Testis (tissue), 2 donors: ENCODE measurements at regions not wholly inside any gene's neighbourhood (a gene's known extent, or its start where the extent isn't known, plus 50 kb on each side); places are given as distances from the start of the nearest gene placed in this dataset.

ENCODE experiments used
- DNase-seq: peaks from one replicate; pipeline ENCODE4 v3.0.0-alpha.2; 2019
- H3K27ac ChIP-seq, 2 donors: fragments of 200-600 bp; sonication (generic); one replicate each; pipeline ENCODE4 v1.5.1; 2019
- H3K27me3 ChIP-seq: fragments of 200-600 bp; sonication (generic); one replicate; pipeline ENCODE4 v1.5.1; 2019
- H3K36me3 ChIP-seq: fragments of 200-600 bp; sonication (generic); one replicate; pipeline ENCODE4 v1.5.1; 2017; ENCODE audit warnings: low read depth; ENCODE audit errors: missing control alignments
- H3K4me1 ChIP-seq: fragments of 200-600 bp; sonication (generic); one replicate; pipeline ENCODE4 v1.5.1; 2019
- H3K4me3 ChIP-seq, 2 donors: fragments of 200-600 bp; sonication (generic); one replicate each; pipeline ENCODE4 v1.5.1; 2017 to 2019
- H3K9me3 ChIP-seq: fragments of 200-600 bp; sonication (generic); one replicate; pipeline ENCODE4 v1.5.1; 2017
- POLR2A ChIP-seq: fragments of 450-650 bp; IDR thresholded peaks from one replicate; pipeline ENCODE4 v1.6.1; 2017; ENCODE audit warnings: antibody characterized with exemption, mild to moderate bottlenecking, moderate library complexity
- WGBS, 2 donors: methylation state at CpG; one replicate each; pipeline ENCODE4 v1.1.5; 2018; 5-methylcytosine and 5-hydroxymethylcytosine counted together
- intact Hi-C: fragments of 100-400 bp; cut with DNase I; formaldehyde crosslinking; loops from one replicate; pipeline ENCODE4 v1.15.1; 2023; ENCODE audit warnings: low total_unique reads
- TF ChIP-seq, protein P1 (sequence below), 3 experiments: fragments of 450-650 bp in 2 of 3; fragments of 200-600 bp in 1 of 3; sonication (generic) in 1 of 3; IDR thresholded peaks; one replicate each; pipeline ENCODE4 v1.5.1; 2016 to 2019; ENCODE audit warnings: antibody characterized with exemption in 3 of 3, mild to moderate bottlenecking in 2 of 3, moderate library complexity in 1 of 3

DNA sequence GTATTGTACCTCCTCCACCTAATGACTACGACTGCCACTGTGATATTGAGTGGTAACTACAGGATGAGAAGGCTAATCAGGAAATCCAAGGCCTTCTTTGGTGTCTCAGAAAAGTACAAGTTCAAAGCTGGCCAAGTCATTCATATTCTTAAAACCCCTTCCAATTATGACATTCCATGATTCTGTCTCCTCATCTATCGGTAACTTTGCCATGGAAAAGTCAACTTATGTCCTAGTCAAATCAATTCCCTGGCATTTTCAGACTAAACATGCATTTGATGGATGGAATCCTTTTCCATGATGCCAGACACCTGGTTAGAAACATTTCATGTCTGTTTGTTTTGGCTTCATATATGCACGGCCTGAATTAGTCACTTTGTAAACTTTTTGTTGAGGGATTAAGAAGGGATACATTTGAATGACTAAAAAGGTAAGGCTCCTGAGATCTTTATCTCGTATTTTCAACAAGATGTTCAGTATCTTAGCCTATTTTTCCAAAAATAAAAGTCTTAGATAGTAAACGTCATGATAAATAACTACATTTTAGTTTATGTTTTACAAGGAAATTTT is 186.5 kb downstream of the NHLRC3 start:
- TF ChIP-seq, protein P1, sequence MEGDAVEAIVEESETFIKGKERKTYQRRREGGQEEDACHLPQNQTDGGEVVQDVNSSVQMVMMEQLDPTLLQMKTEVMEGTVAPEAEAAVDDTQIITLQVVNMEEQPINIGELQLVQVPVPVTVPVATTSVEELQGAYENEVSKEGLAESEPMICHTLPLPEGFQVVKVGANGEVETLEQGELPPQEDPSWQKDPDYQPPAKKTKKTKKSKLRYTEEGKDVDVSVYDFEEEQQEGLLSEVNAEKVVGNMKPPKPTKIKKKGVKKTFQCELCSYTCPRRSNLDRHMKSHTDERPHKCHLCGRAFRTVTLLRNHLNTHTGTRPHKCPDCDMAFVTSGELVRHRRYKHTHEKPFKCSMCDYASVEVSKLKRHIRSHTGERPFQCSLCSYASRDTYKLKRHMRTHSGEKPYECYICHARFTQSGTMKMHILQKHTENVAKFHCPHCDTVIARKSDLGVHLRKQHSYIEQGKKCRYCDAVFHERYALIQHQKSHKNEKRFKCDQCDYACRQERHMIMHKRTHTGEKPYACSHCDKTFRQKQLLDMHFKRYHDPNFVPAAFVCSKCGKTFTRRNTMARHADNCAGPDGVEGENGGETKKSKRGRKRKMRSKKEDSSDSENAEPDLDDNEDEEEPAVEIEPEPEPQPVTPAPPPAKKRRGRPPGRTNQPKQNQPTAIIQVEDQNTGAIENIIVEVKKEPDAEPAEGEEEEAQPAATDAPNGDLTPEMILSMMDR (IDR thresholded peaks at IDR 0.05): no peak
- TF ChIP-seq POLR2A: no peak
- Histone ChIP-seq H3K4me1 (no peaks in the 10 kb centered on the region), H3K4me3 (no peak overlapping the region), H3K9me3 (no peaks in the 10 kb centered on the region), H3K27ac (no peak overlapping the region), H3K27me3 (no peaks in the 10 kb centered on the region), H3K36me3 (no peaks in the 10 kb centered on the region)
- WGBS, 2 donors: 80 to 81% methylated on average over 5 of the region's 5 CpGs
- intact Hi-C loops: no loop called here
- DNase-seq: no peak

DNA sequence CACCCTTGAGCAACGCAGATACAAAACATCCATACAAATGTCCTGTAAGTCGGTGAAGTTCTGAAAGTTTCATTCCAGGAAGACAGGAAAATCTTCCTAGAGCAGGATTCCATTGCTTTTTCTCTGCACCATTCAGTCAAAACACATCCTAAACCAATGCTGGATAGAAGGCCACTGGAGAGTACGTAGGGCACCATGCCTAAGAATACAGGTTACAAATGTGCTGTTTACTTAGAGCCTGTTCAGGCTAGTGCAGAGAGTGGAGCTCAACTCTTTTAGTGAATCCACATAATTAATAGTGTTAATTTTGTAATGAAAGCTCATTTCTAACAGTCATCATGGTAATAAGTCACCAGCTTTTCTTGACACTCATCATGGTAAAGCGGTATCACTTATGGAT is 187.6 kb downstream of the NHLRC3 start:
- 62 to 80% methylated on average over 4 of the region's 4 CpGs for WGBS, 2 donors
- Histone ChIP-seq H3K9me3 (no peaks in the 10 kb centered on the region), H3K4me3 (no peak overlapping the region), H3K36me3 (no peaks in the 10 kb centered on the region), H3K27ac (no peak overlapping the region), H3K4me1 (no peaks in the 10 kb centered on the region), H3K27me3 (no peaks in the 10 kb centered on the region)
- intact Hi-C loops: no loop called here
- TF ChIP-seq, protein P1 (IDR thresholded peaks at IDR 0.05): no peak
- TF ChIP-seq POLR2A: no peak
- no peak for DNase-seq

- Histone ChIP-seq H3K36me3 (no peaks in the 10 kb centered on the region), H3K4me3 (no peak overlapping the region), H3K27me3 (no peaks in the 10 kb centered on the region), H3K27ac (no peak overlapping the region), H3K9me3 (no peaks in the 10 kb centered on the region), H3K4me1 (no peaks in the 10 kb centered on the region)
- intact Hi-C loops: no loop called here
- WGBS, 2 donors: 37 to 52% methylated on average over 3 of the region's 3 CpGs
- DNase-seq: peak; percentile 37
- TF ChIP-seq, protein P1 (IDR thresholded peaks at IDR 0.05): no peak
- no peak for TF ChIP-seq POLR2A
These were observed 188.1 kb downstream of the NHLRC3 start for GRCh38 chr13:39226359-39226758.

DNA sequence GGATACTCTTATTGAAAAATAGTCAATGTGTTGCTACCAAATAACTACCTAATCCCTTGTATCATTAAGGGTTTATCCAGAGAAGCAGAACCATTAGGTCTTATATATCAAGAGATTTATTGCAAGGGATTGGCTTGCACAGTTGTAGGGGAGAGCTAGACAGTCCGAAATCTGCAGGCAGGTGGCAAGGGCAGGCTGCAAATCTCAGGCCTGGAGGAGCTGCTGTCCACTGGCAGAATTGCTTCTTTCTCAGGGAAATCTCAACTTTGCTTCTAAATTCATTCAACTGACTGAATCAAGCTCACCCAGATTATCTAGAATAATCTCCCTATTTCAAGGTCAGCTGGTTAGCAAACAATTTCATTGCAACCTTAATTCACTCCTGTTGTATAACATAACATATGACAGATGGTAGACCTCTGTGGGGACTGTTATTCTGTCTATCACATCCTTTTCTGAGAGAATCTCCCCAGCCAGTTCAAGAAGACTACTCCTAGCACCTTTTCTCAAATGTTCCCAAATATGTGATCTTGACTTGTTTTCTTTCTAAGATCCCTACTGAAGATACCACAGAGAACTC is 194.2 kb downstream of the NHLRC3 start:
- Histone ChIP-seq H3K4me1 (no peaks in the 10 kb centered on the region), H3K4me3 (no peak overlapping the region), H3K36me3 (no peaks in the 10 kb centered on the region), H3K27me3 (no peaks in the 10 kb centered on the region), H3K27ac (no peak overlapping the region), H3K9me3 (no peaks in the 10 kb centered on the region)
- 65 to 75% methylated on average over 1 of the region's 1 CpG for WGBS, 2 donors
- TF ChIP-seq, protein P1 (IDR thresholded peaks at IDR 0.05): no peak
- no peak for TF ChIP-seq POLR2A
- intact Hi-C loops: no loop called here
- no peak for DNase-seq

GRCh38 chr13:39232999-39233398 is 194.7 kb downstream of the NHLRC3 start:
- no peaks in the 10 kb centered on the region for H3K27me3 ChIP-seq
- no peak for DNase-seq
- no peaks in the 10 kb centered on the region for H3K4me1 ChIP-seq
- H3K9me3 ChIP-seq: no peaks in the 10 kb centered on the region
- no peaks in the 10 kb centered on the region for H3K36me3 ChIP-seq
- intact Hi-C loops: no loop called here
- no peak overlapping the region for H3K27ac ChIP-seq
- H3K4me3 ChIP-seq: no peak overlapping the region
- TF ChIP-seq, protein P1 (IDR thresholded peaks at IDR 0.05): no peak
- TF ChIP-seq POLR2A: no peak
